Left kidney (tissue), 1 donor: ENCODE measurements at regions not wholly inside any gene's neighbourhood (a gene's known extent, or its start where the extent isn't known, plus 50 kb on each side); places are given as distances from the start of the nearest gene placed in this dataset.

Source experiments
- DNase-seq: peaks from one replicate; pipeline ENCODE4 v3.0.0-alpha.2; 2013

DNA sequence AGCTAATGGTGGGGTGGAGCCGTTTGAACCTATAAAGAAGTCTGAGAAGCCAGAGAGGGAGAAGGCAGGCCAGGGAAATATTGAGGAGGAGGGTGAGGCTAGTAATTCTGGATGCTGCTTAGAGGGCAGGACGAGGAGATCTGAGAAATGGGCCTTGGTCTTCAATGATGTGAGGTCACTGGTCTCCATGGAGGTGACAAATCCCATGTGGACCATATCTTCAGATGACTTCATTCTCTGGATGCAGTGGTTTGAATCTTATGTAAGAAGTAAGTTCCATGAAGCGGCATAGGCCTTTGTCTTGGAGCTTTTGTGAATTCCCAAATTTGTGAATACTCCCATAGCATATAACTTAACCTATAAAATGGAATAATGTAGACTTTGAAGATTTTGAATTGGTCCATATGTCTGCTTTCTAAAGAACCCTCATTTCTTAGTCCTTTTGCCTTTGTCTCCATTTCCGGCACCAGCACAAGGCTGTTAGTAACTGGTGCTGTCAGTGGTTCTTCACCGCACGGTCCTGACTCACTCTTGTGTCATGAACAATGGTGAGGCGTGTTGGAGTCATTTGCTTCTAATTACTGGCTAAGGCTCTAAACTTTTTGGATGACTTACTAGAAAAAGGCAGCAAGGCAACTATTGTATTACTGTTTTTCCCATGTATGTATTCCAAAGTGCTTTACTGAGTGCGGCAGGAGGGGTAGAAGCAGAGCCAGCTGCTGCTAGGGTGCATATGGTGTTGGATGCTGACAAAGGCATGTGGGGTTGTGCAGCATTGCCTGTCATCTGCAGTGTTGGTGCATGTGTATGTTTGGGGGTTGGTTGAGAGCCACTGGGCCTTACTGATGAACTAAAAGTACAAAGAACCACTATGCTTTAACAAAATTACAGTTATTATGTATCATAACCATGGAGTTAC, 279.3 kb upstream of the C2CD4B start:
- no peak for DNase-seq

DNA sequence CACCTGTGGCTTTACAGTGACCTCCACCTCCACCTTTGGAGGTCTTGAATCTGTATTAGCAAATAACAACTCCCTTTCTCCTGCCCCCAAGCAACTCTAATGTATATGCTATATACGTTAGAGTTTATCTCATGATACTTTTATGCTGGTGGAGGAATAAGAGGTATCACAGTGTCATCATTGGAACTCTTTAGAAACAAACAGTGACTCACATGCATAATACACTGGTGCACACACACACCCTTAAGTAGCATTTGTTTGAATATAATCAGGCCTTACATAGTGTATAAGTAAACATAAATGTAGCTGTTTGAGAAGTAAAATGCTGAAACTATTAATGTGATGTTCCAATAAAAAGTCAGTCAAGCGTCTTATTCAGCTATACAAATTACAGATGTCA, 280.2 kb upstream of the C2CD4B start:
- no peak for DNase-seq

DNA sequence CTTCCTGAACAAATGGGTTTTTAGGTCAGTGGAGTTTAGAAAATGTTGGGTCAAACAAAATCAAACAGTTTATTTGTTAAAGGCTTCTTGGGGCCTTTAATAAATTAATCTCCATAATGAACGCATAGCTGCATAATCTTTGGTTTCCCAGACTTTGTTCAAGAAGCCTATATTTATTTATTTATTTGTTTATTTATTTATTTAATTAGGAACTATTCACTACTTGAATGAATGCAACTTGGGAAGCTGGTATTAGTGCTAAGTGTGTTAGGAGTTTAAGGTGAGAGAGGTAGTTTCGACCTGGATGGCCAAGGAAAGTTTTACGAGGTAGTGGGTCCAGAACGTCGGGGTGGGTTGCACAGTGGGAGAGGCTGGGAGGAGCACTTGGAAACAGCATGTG, 281.9 kb upstream of the C2CD4B start:
- DNase-seq, result no peak

DNA sequence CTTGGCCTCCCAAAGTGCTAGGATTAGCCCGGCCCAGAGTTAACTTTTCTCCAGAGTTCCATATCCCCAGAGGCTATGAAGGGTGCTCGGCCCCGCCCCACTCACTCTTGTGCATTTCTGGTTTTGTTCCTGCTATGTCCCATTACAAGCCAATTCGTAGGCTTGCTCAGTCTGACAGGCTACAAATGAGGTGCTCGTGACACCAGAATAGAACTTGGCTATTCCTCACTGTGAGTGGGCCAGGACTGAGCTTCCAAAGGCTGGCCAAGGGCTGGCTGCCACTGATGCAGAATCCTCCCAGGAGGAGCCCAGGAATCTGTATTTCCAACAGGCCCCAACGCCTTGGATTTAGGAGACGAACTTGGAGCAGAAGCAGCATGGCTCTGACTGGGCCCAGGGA, 282.7 kb upstream of the C2CD4B start:
- no peak for DNase-seq

DNA sequence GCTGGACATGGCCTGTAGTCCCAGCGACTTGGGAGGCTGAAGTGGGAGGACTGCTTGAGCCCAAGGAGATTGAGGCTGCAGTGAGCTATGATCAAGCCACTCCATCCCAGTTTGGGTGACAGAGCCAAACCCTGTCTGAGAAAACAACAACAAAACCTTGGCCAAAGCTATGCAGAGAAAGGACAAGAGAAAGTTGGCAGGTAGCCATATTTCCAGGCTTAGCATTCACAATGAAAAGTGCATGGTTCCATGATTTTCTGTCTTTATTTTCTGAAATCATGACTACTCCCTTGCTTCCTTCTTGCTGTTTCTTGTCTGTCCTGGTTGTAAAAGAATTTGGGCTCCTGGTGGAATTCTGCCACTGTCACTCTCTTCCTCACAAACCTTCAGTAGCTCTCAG, 284.6 kb upstream of the C2CD4B start:
- no peak for DNase-seq

DNA sequence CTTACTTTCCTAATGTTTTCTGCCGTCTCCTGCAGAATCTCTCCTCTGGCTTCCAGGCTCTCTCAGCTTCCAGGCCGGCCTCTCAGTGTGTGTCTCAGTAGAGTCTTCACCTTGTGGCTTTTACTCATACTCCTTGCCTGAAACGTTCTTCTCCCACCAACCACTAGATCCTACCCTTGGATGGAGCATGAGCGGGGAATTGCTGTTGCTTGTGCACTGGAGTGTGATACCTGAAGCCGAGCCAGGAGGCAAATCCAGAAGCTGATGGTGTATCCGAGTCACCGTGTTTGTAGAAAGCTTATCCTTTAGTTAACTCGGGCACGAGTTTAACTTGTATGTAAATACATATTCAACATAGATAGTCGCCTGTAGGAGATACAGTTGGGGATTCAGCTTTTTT, 285.0 kb upstream of the C2CD4B start:
- DNase-seq, result no peak

DNA sequence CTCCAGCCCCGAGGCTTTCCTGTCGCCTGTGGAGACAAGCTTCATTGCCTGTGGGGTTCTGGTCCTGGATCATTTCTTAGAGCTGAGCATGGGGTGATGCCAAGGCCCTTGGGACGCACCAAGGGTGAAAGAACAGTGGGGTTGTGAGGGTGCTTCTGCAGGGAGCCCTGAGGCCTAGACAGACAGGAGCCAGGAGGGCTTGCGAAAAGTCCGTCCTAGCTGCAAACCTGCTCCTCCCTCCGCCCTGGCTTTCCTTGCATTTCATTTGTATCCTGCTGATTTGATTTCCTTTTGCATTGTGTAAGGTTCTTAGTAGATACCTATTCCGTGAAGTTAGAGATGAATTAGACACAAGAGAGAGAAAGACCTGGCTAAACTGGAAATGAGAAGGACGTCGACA, 286.9 kb upstream of the C2CD4B start:
- no peak for DNase-seq

DNA sequence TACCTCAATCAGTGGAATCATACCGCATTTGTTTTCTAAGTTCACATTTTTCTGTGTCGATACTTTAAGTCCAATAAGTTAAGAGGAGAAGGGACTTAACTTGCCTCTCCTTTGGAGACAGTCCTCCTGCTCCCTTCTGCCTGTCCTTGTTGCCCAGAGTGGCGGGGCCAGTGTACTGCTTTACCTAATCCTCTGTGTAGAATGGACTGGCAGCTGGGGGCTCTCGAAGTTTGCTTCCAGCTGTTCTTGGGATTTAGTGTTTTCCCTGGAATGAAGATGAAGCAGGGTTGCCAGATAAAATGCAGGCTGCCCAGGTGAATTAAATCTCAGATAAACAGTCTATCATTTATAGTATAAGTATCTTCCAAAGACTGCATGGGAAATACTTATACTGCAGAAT, 287.6 kb upstream of the C2CD4B start:
- DNase-seq, result no peak

DNA sequence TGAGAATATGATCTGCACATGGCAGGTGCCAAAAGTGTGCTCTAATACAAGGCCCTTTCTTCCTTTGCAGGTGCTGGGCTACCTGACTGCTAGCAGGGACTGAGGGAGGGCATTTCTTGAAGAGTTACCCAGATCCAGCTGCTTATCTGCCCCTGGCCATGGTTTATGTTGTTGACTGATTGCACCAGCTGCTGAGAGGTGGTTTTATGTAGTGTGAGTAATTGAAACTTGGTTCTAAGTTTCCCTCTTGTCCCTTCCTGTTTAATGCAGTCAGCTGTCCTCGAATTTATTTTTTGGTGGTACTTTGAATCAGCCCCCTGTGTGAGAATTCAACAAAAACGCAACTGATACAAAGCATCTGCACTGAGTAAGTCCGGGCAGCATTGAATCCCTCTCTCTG, 288.3 kb upstream of the C2CD4B start:
- no peak for DNase-seq

DNA sequence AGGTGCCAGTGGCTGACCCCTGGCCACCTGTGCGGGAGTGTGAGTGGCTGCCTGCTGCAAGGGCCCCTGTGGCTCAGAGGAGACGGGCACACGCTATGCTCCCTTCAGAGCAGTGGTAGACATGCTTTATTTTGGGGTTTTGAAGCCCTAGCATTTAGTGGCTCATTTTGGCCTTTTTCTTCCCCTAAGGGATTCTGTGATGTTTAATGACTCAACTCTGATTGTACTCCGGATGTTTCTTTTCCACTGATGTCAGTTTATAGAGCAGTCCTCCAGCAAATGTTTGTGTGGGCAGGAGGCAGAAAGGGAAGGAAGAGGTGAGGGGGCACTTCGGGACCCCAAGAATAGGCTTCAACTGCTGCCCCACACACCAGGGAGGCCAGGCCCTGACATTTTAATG, 288.9 kb upstream of the C2CD4B start:
- no peak for DNase-seq

DNA sequence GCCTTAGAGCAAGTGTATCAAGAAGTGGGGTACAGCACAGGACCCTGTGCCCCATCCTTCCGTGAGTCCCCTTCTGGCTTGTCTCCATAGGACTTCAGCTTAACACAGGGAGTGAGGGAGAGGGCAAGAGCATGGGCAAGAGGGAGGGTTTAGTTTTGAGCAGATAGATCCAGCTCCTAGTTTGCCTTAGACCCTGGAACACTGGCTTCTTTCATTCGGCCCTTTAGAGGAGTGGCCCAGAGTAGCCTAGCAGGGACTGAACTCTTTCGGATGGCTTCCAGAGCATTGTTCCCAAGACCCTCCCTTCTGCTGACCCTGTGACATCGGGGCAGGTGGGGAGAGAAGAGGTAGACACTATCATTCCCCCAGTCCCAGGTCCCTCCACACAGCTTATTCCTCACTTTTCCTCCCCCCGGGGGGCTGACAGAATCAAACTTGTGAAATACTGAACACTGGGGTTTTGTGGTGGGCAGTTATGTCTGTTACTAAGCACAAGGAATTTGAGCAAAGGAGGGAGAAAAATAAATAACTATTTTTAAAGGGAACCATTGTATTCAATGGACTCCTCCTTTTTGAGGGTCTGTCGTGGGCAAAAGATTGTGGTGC, 289.6 kb upstream of the C2CD4B start:
- no peak for DNase-seq

DNA sequence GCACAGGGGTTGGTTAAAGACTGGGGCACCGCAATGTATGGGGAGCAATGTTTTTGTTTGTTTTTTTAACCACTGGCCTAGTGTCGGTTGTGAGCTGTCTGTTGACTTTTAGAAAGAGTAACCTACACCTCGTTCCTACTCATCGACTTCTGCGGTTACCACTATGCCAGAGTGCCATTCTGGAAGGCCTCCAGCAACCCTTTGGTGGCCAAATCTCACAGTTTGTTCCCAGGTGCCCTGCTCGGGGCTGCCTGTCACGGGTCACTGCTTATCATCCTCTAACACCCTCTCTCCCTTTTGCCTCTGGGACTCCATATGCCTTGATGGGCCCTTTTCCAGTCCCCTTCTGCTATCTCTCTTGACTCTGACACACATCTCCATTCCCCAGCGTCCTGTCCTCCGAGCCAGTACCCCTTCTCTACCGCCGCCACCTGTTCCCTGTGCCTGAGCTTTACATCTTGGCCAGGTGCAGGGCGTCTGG, 290.4 kb upstream of the C2CD4B start:
- DNase-seq, result no peak

DNA sequence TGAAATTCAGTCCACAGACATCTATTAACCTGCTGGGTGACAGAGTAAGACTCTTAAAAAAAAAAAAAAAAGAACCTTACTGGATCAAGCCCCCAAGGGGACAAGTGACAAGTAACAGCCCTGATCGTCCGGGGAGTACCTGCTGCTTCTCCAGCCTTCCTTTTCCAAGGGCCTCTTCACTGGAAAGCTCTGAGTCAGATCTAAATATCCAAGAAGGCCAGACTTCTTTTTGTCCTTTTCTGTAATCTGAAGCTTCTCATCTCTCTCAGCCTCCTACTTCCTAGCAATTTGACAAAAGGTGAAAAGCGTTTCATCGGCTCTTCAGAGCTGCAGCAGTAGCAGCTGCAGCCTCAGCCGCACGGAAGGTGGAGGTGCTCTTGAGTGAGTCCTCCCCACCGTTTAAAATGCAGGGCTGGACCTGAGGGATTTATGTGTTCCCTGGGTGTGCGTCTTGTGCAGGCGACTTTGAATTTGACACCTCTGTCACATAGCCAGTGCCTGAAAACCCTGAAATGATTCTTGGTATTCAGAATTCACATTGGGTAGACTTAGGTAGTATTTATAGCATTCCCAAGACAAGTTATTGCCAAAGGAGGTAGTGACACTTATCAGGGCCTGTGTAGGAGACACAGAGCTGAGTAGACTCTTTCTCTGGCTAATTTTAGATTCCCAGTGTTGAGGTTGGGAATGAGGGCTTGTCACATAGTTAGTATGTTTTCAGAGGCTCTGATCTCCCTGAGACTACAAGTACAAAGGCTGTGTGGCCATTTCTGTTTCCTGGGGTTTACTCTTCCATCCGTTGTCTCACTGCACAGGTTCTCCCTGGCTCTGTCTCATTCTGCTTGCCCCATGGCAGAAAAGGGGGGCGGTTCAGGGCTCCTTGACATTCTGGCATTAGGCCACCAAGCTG, 291.2 kb upstream of the C2CD4B start:
- DNase-seq, result no peak

DNA sequence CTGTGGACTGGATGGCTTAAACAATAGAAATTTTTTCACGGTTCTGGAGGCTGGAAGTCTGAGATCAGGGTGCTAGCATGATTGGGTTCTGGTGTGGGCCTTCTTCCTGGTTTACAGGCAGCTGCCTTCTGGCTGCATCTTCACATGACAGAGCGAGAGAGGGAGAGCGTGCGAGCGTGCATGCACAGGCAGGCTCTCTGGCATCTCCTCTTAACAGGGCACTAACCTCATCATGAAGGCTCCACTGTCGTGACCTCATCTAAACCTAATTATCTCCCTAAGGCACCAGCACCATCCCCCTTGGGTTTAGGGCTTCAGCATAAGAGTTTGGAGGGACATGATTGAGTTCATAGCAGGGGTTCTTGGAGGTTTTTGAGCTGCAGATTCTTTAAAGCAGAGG, 292.0 kb upstream of the C2CD4B start:
- DNase-seq, result no peak

DNA sequence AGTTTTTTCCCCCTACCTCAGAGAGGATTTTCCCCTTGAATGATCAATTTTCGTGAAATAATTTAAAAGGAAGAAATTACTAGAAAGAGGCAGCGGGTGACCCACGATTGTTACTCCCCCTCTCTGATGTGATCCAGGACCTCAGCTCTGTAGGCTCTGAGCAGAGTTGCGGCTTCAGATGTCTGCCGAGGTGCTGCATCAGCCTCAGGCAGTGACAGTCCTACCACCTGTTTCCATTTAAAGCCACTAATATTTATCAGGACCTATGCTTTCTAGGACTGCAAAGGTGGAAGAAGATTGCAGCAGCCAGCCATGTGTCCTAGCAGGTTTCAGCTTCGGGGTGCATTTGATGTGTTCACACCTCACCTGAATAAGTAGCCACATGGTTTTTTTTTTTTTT, 294.8 kb upstream of the C2CD4B start:
- no peak for DNase-seq

DNA sequence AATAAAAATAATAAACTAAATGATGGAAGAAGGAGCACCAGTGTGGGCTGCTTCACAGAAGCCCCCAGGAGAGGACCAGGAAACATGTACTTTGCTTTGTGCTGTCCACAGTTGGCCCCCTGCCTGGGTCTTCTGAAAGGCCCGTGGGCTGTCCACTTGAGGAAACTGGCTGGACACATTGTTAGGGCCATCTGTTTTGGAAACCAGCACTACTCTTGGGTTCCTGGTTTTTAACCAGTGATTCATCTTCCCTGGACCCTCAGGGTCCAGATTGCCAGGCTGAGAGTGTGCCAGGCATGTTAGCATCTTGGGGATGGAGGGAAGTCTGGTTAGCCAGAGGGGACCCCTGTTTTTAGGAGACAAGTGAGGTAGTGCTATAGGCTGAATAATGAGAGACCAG, 297.2 kb upstream of the C2CD4B start:
- DNase-seq, result no peak

DNA sequence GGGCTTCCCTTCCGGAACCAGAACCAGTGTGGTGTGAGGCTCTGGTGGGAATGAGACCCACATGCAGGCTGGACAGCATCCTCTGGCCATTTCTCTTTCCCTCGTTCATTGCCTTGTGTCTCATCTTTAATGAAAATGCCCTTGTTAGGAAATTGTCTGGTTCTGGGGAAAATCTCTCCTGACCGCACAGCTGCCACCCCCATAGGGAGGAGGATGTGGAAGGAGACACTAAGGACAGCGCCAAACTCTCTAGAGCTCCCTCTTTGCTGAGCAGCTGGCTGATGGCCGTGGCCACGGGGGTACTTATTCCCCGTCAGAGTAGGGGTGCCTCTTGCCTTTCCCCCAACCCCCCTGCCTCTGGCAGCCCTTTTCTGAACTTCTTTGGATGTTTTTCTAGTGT, 297.6 kb upstream of the C2CD4B start:
- no peak for DNase-seq

DNA sequence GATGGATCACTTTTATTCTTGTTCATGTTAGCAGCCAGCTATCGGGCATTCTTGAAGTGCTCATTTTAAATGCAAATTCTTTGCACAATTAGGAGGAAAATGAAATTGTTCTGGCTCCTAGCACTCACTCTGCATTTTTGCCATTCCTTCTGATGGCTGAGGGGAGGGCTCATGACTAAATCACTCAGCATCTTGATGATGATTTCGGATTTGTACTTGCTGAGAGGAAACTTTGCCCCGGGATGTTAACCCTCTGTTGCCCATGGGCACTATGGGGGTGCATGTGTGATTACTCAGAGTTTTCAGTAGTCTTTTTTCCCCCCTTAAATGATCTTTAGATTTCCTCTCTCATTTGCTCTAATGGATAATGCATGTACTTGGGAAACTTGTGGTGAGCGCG, 299.6 kb upstream of the C2CD4B start:
- DNase-seq, result no peak

DNA sequence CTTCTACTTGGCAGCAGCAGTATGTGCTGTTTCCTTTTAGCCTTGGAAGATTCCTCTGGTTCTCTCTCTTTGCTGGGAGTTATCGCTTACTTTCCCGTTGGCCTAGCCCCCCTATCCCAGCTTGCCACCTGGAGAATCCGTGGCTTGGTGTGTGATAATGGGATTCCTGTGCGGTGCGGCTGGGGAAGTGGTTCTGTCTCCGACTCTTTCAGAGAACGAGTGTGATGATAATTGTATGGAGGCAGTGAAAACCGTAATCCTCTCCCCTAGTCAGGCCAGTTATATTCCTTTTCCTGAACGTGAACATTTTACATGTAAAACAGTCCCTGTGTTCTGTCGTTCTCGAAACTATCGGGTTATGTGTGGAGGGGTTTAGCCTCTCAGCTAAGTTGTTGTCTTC, 300.1 kb upstream of the C2CD4B start:
- no peak for DNase-seq

DNA sequence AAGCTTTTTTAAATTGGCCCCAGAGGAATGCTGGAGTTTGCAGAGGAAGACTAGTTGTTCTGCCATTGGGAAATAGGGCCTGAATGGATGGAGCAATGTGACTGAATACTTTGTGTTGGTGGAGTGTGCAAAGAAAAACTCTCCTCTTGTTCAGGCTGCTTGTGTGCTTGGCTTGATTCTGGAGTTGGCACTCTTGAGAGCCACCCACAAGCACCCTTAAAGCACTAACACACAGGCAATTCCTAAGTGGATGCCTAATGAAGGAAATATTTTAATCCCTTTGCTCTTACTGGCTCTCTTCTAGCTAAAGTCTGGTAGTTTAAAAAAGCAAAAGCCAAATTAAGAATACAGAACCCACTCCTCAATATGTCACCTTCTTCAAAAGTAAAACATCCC, 304.4 kb upstream of the C2CD4B start:
- no peak for DNase-seq

DNA sequence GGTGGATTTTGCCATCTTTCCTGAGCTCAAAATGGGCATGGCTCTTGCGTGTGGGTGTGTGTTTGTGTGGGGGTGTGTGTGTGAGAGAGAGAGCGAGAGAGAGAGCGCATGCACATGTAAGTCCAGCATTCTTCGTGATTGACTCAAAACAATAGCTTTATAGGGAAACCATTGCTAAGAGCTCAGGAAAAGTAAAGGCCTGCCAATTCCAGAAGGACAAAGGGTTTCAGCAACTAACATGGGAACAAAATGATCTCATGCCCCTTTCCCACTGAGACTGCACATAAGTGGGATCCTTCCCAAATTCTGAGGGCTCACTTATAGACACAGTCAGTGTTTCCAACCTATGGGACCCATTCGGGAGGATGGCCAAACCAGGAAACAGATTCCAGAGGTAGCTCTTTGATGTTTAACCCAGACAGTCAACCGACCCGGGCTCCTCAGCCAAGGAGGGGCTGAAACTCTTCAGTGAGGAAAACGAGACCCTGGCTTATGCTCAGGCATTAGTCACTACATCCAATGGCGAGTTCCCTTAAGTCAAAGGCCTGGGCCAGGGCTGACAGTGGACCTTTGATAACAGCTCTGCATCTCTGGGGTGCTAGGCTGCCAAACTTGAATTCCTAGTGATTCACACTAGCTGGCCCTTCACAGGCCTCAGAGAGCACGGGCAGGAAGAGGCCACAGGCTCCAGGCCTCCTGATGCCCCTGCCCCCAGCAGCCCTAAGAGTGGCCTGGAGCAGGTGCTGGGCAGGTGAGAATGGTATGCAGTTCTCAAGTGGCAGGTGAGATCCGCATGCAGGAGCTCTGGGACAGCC, 305.0 kb upstream of the C2CD4B start:
- DNase-seq, result no peak
